GM21529 (cell line): ENCODE measurements at regions not wholly inside any gene's neighbourhood (a gene's known extent, or its start where the extent isn't known, plus 50 kb on each side); places are given as distances from the start of the nearest gene placed in this dataset.

ENCODE experiments used
- ATAC-seq: cut with Tn5 transposase; IDR thresholded peaks from one replicate; pipeline ENCODE4 v1.9.1; 2021; ENCODE audit not compliant: unreplicated experiment

- peak; percentile 20 for ATAC-seq
These were observed 59.0 kb upstream of the AGTR2 start for GRCh38 chrX:116111497-116111896.

GRCh38 chrX:116111934-116112595 lies 58.5 kb upstream of the AGTR2 start:
- peak; percentile 57 for ATAC-seq

GRCh38 chrX:116114999-116115398 lies 55.5 kb upstream of the AGTR2 start:
- ATAC-seq: no peak
